H4 (cell line): ENCODE measurements at regions not wholly inside any gene's neighbourhood (a gene's known extent, or its start where the extent isn't known, plus 50 kb on each side); places are given as distances from the start of the nearest gene placed in this dataset.
A peak's percentile ranks its signal among the peaks of the same experiment; 100 is the strongest.

Experiments
- DNase-seq: peaks from one replicate; pipeline ENCODE4 v3.0.0-alpha.2; 2015; ENCODE audit warnings: low spot score

DNA sequence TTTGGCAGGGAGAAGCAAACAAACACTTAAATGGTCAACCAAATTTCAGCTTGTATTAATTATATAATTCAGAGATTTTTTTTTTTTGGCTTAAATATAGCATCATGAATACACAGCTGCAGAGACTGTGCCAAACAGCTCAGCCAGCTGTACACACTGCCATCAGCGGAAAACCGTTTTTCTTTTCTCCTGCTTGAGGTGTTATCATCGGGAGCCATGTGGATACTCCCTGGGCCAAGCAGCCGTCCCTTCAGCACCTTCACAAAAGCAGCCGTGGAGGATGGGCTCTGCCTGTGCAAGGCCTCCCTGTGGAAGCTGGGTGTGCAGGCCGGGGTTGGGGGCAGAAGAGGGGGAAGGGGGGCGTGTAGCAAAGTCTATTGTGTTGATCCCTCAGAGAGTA is 85.0 kb downstream of the NUF2 start:
- DNase-seq, result no peak

DNA sequence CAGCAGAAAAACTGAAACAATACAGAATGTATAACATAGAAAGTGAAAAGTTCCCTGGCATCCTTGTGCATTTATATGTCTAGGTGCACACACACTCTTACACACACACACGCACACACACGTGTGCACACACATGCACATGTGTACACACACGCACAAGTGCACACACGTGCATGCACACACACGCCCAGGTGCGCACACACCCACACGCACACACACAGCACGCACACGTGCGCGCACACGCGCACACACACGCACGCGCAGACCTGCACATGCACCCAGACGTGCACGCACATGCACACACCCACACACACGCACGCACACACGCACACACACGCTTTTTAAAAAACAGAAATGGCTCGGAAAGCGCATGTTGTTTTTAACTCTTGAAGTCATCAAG is 86.5 kb downstream of the NUF2 start:
- DNase-seq, result no peak

DNA sequence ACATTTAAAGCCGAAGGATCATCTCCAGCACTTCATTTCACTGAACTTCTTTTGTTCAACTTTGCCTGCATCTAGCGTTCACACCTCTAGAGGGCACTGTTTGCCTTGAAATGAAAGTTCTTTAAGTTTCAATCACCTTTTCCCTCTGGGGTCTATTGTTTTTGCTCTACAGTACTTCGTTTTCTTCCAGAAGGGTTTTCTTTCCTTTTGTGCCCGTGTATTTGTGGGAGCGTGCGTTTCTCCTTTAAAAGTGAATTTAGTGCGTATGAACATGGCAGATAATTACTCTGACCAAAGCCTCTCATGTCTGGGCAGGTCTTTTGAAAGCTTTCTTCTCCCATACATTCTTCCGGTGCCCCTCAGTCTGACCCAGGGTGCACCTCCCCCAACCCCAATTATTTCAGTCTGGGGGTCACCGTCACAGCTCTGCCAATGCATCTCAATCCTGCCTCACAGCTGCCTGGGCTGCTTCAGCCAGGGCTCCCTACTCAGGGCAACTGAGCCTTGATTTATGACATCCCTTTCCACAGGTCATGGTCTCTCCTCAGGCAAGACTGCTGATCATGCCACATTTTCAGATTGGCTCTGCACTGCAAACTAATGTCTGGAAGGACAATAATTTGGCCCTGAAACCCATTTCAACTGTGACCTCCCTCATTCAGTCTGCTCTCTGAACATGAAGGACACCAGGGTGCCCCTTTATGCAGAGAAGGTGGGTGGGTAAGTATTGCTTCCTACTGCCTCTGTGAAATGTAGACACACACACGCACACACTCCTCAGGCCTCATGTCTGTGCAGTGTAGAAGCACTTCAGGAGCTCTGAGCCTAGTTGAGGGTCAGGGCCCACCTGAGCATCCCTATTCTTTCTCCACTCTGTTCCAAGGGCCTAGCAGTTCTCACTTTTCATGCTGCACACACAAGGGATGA is 88.6 kb downstream of the NUF2 start:
- DNase-seq, result peak; percentile 39

DNA sequence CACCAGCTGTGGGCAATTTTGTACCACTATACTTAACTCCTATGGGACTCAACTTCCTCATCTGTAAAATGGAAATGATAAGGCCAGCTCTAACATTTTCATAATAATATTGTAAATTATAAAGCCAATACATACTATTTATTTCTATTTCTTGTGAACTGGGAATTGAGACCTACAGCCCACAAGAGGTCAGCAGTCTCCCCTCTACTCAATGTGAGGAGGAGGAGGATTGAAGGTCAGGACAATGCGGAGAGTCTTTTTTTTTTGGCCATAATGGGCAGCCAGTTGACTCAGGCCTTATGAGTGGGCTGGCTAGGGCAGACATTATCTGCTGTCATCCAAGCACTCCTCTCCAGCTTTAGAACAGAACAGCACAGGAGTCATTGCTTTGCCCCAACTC is 90.5 kb downstream of the NUF2 start:
- no peak for DNase-seq

DNA sequence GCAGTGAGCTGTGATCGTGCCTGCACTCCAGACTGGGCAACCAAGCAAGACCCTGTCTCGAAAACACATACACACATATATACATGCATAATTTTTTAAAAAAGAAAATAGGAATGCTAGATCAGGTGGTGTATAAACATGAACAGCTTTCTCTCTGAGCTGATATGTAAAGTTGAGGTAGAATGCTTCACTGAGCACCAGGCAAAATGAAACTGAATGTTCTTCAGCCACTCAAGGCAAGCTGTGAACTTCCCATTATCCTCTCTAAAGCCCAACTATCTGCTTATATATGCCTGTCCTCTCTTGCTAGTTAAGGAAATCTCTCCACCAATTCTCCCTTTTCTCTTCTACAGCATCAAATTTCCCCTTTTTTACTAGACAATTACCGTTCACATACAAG is 93.0 kb downstream of the NUF2 start:
- no peak for DNase-seq

DNA sequence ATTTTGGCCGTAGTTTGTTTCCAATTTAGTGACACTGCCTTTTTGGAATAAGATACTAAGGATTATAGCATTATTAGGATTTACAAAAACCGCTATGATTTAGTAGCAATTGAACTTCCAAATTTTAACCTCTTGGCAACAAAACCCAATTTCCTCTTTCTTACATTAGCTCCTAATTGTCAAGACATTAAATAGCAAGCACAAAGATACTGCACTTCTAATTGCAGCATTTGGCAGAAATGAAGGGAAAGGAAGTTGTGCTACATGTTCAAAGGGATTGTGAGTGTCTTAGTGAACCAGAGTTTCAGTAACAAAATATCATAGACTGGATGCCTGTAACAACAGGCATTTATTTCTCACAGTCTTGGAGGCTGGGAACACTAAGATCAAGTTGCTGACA is 99.9 kb downstream of the NUF2 start:
- DNase-seq, result no peak

DNA sequence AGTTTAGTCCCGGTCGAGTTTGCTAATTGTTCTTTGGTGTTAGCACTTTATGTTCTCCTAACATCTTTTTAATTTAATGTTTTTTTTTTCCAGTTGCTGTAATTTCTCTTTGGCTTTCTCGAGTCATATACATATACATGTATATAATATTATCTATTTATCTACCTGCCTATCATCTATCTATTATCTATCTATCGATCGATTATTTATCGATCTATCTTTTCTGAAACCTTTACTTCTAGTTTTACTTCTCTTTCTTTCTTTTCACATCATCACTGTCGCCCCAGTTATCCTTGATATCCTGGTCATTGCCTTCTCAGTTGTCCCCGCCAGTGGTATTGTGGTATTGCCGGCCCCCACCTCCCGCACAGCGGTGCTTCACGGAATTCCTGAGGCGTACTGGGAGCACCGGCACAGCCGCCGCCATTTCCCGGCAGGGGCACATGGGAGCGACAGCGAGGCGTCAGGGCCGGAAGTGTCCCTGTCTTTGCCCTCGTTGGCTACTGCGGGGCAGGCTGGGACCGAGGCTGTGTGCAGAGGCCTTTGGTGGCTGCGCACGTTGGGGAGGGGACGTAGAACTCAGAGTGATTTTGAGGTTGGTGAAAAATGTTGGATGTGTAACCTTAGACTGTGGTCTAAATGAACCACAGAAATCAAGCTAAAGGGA is 101.1 kb downstream of the NUF2 start:
- DNase-seq, result no peak

DNA sequence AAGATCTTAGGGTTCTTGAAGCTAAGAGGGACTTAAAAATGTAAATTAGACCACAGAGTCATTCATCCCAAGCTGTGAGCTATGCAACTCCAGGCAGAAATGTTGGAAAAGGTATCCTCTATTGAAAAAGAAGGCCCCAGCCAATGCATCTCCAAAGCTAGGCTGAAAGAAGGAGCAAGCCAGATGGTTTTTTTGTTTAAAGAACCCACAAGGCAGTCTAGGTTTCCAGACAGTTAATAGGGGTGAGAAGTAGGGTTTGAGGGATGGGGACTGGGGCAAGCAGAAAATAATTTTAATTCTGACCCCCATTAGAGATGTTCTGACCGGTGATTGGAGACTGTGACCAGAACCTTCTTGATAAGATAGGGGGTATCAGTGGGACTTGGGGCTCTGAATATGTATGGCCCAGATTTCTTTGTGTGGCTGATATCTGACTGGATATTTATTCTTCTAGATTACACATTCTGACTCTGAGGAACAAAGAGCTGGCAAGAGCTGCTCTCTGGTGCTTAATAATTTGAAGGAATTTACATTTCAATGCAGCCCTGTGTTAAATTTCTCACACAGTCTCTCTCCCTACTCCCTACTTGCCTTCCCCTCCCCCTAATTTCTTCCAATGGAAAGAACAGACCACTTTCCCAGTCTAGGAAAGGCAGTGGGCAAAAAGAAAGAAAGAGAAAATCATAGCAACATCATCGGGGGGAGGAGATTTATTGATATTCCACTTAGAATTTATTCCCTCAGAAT is 104.9 kb downstream of the NUF2 start:
- no peak for DNase-seq

DNA sequence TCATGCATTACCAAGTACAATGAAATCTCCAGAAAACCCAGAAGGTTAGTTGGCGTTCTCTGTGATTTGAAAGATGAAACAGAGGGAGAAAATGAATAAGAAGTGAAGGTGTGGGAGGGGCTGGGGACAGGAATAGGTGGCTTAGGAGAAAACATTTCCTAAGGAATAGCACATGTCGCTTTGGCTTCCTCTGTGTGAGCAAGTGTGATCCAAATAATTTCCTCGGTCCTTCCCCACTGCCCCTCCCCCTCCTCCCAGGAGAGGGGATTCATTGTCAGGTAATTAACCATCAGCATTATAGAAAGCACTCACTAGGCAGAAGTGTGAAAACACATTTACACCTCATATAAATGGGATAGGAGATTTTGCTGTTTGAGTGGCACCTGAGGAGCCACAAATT is 105.5 kb downstream of the NUF2 start:
- no peak for DNase-seq

DNA sequence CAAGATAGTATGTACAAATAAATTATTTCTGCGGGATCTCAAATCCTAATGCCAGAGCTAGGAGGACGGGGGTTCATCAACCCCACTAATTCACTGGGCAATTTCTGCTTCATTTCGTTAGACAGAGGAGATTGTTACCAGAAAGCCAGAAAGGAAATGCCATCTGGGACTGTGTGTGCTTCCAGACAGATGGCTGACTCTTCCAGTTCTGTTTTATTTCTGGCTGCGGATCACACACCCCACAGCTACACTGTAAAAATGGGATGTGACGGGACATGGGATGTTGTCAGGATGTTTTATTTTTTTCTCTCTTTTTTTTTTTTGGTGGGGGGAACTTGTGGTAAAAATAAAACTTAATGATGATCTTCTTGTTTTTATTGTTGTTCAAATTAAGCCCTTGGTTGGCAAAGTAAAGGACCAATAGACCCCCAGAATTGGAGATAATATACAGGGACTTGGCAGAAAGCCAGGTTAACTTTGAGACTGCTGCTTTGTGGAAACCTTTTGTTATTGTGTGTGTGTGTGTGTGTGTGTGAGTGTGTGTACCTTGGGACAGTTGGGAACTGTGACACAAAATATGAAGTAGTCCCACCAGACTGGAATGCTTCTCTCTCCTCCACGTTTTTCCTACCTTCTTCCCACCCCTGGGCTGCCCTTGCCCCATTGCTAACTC is 114.5 kb downstream of the NUF2 start:
- no peak for DNase-seq

DNA sequence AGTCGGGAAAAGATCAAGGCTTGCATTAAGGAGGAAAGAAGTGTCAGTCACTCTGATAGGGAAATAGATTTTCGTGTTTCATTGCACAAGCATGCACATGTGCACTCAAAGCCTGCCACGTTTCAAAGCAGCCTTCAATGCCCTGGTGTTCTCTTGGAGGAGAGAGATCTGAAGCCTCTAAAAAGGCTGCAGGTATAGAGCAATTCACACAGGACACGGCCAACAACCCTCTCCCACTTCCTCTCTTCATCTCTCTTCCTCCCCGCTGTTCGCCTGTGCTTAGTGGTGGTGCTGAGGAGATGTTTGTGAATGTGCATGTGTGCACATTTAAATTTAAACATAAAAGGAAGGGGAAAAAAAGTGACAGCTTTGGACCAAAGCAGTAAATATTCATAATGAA is 117.7 kb downstream of the NUF2 start:
- DNase-seq, result no peak

DNA sequence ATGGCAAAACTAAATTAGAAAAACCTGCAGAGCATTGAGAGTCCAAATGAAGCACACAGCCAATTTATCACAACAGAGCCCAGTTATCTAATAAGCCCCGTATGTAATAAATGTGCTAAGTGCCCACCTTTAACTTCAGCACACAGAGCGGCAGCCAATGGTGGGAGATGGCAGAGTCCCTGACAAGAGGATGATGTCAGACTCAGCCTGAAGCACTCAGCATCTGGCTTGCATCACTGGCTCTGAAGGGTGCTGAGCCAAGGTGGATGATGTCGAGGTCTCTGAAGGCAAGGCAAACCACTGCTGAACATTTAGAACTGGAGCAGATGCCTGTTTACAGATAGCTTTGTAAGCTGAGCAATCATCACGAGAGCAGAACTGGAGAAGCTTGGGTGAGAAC is 118.3 kb downstream of the NUF2 start:
- no peak for DNase-seq

DNA sequence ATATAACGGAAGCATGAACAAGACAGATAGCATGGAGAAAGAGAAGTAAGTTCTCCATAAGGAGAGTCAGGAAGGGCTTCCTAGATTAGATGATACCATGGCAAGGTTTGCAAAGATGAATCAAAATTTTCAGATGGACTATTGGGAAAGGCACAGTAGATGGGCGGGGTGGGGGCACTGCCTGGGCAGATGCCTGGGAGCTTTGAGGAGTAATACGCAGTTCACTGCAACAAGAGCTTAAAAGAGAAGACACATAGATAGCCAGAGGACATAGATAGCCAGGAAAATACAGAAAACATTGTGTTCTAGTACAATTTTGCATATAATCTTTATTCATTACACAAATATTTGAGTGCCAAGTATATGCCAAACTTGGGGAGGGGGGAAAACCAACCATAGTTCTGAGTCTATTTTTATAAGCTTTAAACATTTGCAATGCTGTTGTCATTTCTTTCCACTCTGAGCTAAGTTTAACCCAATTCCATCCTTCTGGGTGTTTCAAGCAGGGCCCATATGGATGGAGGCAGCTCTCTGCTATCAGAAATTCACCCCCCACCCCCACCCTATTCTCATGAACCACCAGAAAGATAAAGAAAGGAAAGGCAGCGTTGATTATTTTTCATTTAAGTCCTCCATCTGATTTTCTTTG is 120.6 kb downstream of the NUF2 start:
- no peak for DNase-seq

DNA sequence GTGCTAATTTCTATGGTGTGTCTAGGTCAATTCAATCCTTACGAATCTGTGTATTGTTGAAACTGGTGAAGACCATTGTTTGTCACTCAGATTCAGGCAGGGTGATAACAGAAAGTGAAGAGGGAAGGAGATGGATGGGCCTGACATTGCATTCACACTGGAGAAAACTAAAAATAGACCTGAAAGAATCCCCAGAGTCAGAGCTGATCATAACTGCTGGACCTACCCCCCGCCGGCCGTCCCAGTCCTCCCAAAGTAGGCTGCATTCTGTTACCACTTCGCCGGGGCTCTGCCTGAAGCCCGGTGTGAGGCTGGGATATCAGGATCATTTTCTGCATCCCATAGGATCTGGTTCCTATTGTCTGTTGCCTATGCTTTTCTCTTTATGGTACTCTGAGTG is 121.1 kb downstream of the NUF2 start:
- no peak for DNase-seq

DNA sequence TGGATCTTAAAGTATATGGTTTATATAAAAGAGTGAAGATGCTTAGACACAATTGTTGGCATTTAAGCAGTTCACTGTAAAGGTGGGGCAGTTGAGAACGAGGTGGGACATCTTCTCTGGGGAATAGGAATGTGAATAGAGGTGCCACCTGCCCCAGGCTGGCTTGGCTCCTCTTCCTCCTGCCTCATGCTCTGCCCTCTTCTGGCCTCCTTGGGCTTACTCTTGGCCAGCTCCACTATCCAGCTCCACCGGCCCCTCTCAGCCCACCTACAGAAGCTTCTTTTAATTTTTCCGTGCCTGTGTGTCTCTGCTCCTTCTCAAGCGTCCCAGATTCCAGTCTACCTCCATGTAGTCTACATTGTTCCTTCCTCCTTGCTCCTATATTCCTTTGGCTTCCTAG is 122.1 kb downstream of the NUF2 start:
- no peak for DNase-seq

DNA sequence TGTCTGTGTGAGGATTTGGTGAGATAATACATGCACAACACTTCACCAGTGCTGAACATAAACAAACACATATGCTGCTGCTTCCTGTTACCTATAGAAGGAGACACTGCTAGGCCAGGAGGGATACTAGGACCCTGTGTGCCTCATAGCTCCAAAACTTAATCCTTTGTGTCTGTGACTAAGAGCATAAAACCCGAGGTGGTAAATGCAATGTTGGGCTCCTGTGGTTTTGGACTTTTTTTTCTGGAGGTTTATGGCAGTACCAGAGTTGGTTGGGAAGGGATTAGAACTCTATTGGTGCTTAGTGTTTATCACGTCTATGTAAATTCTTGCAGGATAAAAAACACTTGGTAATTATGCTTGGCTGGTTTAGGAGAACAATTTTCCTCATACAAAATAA is 122.9 kb downstream of the NUF2 start:
- DNase-seq, result peak; percentile 10

DNA sequence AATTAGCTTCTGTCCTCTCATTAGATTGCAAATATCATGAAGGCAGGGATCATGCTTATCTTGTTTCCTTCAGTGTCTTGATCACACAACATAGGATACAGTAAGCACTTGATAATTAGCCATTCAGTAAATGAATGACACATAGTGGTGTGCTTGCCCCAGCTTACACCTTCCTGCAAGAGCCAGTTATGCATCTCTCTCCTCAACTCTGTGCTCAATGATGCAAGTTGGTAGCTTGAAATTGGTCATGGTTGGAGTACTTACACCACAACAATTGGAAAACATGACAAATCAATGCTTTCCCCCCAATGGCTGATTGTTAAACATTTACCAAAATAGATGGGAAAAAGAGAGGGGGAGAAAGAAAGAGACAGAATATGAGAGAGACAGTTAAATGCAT is 129.2 kb downstream of the NUF2 start:
- DNase-seq, result no peak

DNA sequence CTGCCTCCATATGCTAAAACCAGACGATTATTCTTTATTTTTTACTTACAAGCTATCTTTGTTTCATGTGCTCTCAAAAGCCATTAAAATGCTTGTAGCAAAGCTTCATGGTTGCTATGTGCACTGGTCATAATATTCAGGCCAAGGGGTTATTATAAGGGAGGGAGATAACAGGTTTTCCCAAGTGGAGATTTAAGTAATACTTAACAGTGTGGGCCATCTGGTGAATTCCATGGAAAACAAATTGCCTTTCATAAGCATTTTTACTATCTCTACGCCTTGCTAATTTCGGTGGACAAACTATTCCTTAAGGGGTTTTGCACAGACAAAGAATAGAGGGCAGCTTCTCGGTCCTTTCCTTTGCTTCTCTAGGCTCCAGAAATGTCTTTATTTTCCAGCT is 137.8 kb downstream of the NUF2 start:
- DNase-seq, result no peak

DNA sequence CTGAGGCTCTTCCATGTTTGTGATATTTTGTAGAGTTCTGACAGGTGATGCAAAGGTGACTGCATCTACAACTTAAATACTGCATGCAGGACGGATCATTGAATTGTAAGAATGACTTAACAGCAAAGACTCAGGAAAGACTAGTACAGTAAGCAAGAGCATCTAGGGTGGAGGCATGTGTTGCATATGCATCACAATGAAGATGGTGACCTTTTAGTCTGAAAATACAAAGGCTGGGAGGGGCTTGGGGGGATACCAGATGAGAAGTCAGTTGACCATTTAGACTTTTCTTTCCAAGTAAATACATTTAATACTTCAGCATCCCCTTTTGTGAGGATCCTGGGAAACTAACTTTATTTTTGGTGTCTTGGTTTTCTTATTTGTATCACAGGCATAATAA is 145.5 kb downstream of the NUF2 start:
- no peak for DNase-seq

DNA sequence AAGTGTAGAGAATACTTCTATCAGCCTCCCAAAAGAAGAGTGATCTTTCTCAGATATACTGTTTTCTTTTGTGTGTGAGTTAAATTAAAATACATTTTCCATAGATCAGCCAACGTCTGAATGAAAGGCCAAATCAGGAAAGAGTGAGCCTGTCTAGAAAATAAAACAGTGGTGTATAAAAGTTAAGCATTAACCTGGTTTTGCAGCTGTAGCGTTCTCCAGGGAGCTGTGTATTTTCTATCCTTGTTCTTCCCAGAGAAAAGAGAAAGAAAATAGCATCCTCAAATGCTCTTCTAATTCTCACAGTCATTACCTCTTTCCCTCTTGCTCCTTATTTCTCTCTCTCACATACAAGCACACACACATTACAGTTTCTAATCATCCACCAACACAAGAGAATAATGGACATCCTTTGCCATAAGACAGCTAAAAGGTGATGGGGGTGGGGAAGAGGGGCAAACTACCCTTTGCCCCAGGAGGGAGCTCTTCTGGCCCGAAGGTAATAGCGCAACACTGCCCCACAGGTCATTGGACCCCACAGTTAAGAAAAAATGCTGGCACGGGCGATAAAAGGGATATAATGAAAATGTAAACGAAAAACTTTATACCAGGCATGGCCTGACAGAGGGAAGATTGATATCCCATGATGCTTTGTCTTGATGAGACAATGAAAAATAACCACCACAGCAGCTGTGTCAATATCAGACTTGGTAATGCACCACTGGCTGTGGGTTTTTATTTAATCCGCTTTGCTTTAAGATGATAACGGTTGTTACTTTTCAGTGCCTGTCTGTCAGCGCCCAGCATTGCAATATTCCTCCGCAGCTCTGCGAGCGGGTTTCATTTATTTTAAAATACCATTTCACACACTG is 150.3 kb downstream of the NUF2 start:
- DNase-seq, result no peak
